Hepatocyte (in vitro differentiated cells): ENCODE measurements at regions not wholly inside any gene's neighbourhood (a gene's known extent, or its start where the extent isn't known, plus 50 kb on each side); places are given as distances from the start of the nearest gene placed in this dataset.

Experiments
- DNase-seq: peaks from one replicate; pipeline ENCODE4 v3.0.0-alpha.2; 2016; ENCODE audit warnings: low spot score
- H2AFZ ChIP-seq: fragments of 200-600 bp; sonication (generic); 2 replicates; pipeline ENCODE4 v1.6.0; 2016; ENCODE audit warnings: antibody characterized with exemption, mild to moderate bottlenecking
- H3K27ac ChIP-seq: fragments of 200-600 bp; sonication (generic); 2 replicates; pipeline ENCODE4 v1.5.1; 2016; ENCODE audit warnings: mild to moderate bottlenecking
- H3K27me3 ChIP-seq: fragments of 200-600 bp; sonication (generic); 2 replicates; pipeline ENCODE4 v1.6.1; 2016
- H3K36me3 ChIP-seq: fragments of 200-600 bp; sonication (generic); replicated peaks from 2 replicates; pipeline ENCODE4 v1.5.1; 2016; ENCODE audit warnings: low read depth; ENCODE audit not compliant: insufficient read depth
- H3K4me1 ChIP-seq: fragments of 200-600 bp; sonication (generic); 2 replicates; pipeline ENCODE4 v1.5.1; 2016; ENCODE audit warnings: mild to moderate bottlenecking, moderate library complexity; ENCODE audit not compliant: insufficient read depth
- H3K4me2 ChIP-seq: fragments of 200-600 bp; sonication (generic); 2 replicates; pipeline ENCODE4 v1.6.0; 2016
- H3K4me3 ChIP-seq: fragments of 200-600 bp; sonication (generic); 2 replicates; pipeline ENCODE4 v1.5.1; 2016; ENCODE audit warnings: mild to moderate bottlenecking
- H3K79me2 ChIP-seq: fragments of 200-600 bp; sonication (generic); 2 replicates; pipeline ENCODE4 v1.6.0; 2017; ENCODE audit warnings: mild to moderate bottlenecking
- H3K9me2 ChIP-seq: fragments of 200-600 bp; sonication (generic); replicated peaks from 2 replicates; pipeline ENCODE4 v1.6.0; 2017; ENCODE audit warnings: mild to moderate bottlenecking; ENCODE audit not compliant: insufficient read depth
- H3K9me3 ChIP-seq: fragments of 200-600 bp; sonication (generic); 2 replicates; pipeline ENCODE4 v1.5.1; 2016; ENCODE audit warnings: low read depth, mild to moderate bottlenecking
- H4K20me1 ChIP-seq: fragments of 200-600 bp; sonication (generic); 2 replicates; pipeline ENCODE4 v1.6.0; 2016; ENCODE audit warnings: mild to moderate bottlenecking; ENCODE audit not compliant: insufficient read depth, poor library complexity, severe bottlenecking
- EZH2 ChIP-seq: fragments of 200-600 bp; sonication (generic); IDR thresholded peaks from 2 replicates; pipeline ENCODE4 v1.6.1; 2016; ENCODE audit warnings: antibody characterized with exemption, mild to moderate bottlenecking, borderline replicate concordance
- EZH2phosphoT487 ChIP-seq: fragments of 200-600 bp; sonication (generic); IDR thresholded peaks from one replicate; pipeline ENCODE4 v1.6.1; 2018; ENCODE audit warnings: antibody characterized with exemption, mild to moderate bottlenecking, low read depth, moderate library complexity; ENCODE audit not compliant: unreplicated experiment, severe bottlenecking
- WGBS: methylation state at CpG from one replicate; pipeline ENCODE4 v1.1.6; 2016; ENCODE audit warnings: low lambda C conversion rate; ENCODE audit errors: missing lambda C conversion rate; 5-methylcytosine and 5-hydroxymethylcytosine counted together
- TF ChIP-seq, protein P1 (sequence below): fragments of 200-600 bp; sonication (generic); IDR thresholded peaks from 2 replicates; pipeline ENCODE4 v1.5.1; 2016; ENCODE audit warnings: antibody characterized with exemption, mild to moderate bottlenecking; ENCODE audit not compliant: poor library complexity

DNA sequence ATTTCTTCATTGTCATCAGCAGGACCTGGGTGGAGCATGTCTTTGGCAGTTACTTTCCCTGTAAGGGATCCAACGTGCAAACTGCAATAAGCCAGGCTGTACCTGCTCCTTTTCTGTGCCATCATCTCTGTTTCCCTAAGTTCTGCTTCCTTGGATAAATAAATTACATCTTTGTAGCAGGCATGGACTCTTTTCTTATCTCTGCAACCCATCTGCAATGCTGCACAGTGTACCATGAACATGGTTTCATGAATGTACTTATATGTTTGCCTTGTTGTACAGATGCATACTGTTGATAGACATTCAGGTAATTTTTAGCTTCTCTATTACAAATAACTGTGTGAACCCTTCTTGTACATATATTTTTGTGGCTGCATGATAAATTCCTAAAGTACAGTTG, 616.7 kb upstream of the PIK3C3 start:
- Histone ChIP-seq H3K27ac (no peak overlapping the region), H3K4me2 (no peak overlapping the region), H3K4me1 (no peaks in the 10 kb centered on the region), H2AFZ (no peak overlapping the region), H3K9me3 (no peaks in the 10 kb centered on the region), H3K79me2 (no peaks in the 10 kb centered on the region), H3K4me3 (no peak overlapping the region), H3K27me3 (no peaks in the 10 kb centered on the region), H3K36me3 (no peaks in the 10 kb centered on the region), H4K20me1 (no peaks in the 10 kb centered on the region), H3K9me2 (no peaks in the 10 kb centered on the region)
- TF ChIP-seq, protein P1, sequence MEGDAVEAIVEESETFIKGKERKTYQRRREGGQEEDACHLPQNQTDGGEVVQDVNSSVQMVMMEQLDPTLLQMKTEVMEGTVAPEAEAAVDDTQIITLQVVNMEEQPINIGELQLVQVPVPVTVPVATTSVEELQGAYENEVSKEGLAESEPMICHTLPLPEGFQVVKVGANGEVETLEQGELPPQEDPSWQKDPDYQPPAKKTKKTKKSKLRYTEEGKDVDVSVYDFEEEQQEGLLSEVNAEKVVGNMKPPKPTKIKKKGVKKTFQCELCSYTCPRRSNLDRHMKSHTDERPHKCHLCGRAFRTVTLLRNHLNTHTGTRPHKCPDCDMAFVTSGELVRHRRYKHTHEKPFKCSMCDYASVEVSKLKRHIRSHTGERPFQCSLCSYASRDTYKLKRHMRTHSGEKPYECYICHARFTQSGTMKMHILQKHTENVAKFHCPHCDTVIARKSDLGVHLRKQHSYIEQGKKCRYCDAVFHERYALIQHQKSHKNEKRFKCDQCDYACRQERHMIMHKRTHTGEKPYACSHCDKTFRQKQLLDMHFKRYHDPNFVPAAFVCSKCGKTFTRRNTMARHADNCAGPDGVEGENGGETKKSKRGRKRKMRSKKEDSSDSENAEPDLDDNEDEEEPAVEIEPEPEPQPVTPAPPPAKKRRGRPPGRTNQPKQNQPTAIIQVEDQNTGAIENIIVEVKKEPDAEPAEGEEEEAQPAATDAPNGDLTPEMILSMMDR, result no peak
- no peak for DNase-seq
- WGBS, result 82% methylated on average over 1 of the region's 1 CpG

- Histone ChIP-seq H3K9me3 (no peaks in the 10 kb centered on the region), H3K79me2 (no peaks in the 10 kb centered on the region), H3K27ac (no peak overlapping the region), H3K36me3 (no peaks in the 10 kb centered on the region), H3K27me3 (no peaks in the 10 kb centered on the region), H3K9me2 (no peaks in the 10 kb centered on the region), H3K4me1 (no peaks in the 10 kb centered on the region), H2AFZ (no peak overlapping the region), H3K4me2 (no peak overlapping the region), H4K20me1 (no peaks in the 10 kb centered on the region), H3K4me3 (no peak overlapping the region)
- no peak for TF ChIP-seq EZH2phosphoT487
- no peak for TF ChIP-seq EZH2
- TF ChIP-seq, protein P1, result no peak
- WGBS, result 92% methylated on average over 1 of the region's 1 CpG
- no peak for DNase-seq
Measured at GRCh38 chr18:41331661-41332060, 623.4 kb upstream of the PIK3C3 start.

DNA sequence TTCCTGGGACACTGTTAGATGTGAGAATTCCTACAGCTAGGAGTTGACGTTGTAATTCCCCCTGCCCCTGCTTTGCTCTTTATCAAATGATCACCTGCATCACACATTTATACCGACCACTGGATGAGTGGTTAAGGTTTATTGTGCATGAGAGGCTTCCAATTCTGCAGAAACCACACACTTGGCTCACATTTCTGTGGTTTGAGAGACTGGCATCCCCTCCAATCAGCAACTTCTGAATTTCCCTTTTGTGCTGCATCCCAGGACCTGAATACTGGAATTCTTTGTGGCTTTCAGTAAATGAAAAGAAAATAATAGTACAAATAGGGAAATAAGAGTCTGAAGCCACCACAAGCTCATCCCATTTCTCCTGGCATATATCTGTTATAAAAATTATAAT, 628.7 kb upstream of the PIK3C3 start:
- H3K36me3 ChIP-seq, result no peaks in the 10 kb centered on the region
- H3K4me2 ChIP-seq, result no peak overlapping the region
- no peak overlapping the region for H3K4me3 ChIP-seq
- TF ChIP-seq EZH2, result no peak
- no peak for TF ChIP-seq EZH2phosphoT487
- TF ChIP-seq, protein P1, result no peak
- H3K27ac ChIP-seq, result no peak overlapping the region
- H3K9me3 ChIP-seq, result no peaks in the 10 kb centered on the region
- H3K4me1 ChIP-seq, result peaks cover 10% of the 10 kb centered on the region
- H2AFZ ChIP-seq, result no peak overlapping the region
- no peak for DNase-seq
- no peaks in the 10 kb centered on the region for H4K20me1 ChIP-seq
- 90% methylated on average over 2 of the region's 2 CpGs for WGBS
- H3K27me3 ChIP-seq, result no peaks in the 10 kb centered on the region
- no peaks in the 10 kb centered on the region for H3K9me2 ChIP-seq
- H3K79me2 ChIP-seq, result no peaks in the 10 kb centered on the region

GRCh38 chr18:41324934-41325333, 630.1 kb upstream of the PIK3C3 start:
- H4K20me1 ChIP-seq, result no peaks in the 10 kb centered on the region
- peaks cover 10% of the 10 kb centered on the region for H3K4me1 ChIP-seq
- peak overlapping the region; percentile 47 for H3K27ac ChIP-seq
- H3K36me3 ChIP-seq, result no peaks in the 10 kb centered on the region
- 83% methylated on average over 2 of the region's 2 CpGs for WGBS
- H3K79me2 ChIP-seq, result no peaks in the 10 kb centered on the region
- no peaks in the 10 kb centered on the region for H3K9me2 ChIP-seq
- no peaks in the 10 kb centered on the region for H3K27me3 ChIP-seq
- H3K4me2 ChIP-seq, result no peak overlapping the region
- no peak overlapping the region for H2AFZ ChIP-seq
- no peaks in the 10 kb centered on the region for H3K9me3 ChIP-seq
- no peak overlapping the region for H3K4me3 ChIP-seq
- TF ChIP-seq, protein P1, result no peak
- TF ChIP-seq EZH2 (no peak), EZH2phosphoT487 (no peak)
- no peak for DNase-seq
